ENCODE measurements at regions not wholly inside any gene's neighbourhood (a gene's known extent, or its start where the extent isn't known, plus 50 kb on each side); places are given as distances from the start of the nearest gene placed in this dataset.
"Not testable (repeated sequence)": the region's sequence is repeated elsewhere in the genome, so short reads cannot be mapped to it uniquely, and the experiment has no call there.

DNA sequence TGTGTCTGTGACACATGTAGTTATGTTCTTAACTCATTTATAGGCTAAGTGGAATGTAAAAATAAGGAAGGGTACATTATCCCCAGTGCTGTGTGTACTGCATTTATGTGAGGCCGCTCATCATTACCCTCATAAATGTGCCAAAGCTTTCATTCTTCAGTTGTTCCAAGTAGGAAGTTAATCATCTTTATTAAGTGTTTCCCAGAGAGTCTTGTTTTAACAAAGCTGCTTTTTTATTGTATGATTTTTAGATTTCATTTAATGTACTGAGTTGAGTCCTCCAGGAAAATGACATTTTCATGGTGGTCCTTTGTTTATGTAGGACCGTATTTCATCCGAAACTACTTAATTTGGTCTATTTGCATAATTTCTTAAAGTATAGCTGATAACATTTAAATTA lies 379.8 kb downstream of the DLEU7 start:
- H3K27me3 ChIP-seq (ENCODE audit: insufficient read depth, low read length): no peaks in the 10 kb centered on the region
- no peaks in the 10 kb centered on the region for H3K4me1 ChIP-seq (ENCODE audit: insufficient read depth, low read length)
- no peak overlapping the region for H3K27ac ChIP-seq (ENCODE audit: low read depth, low read length)
- 95% methylated on average over 3 of the region's 3 CpGs for WGBS
- H3K4me3 ChIP-seq (ENCODE audit: low read length): no peak overlapping the region
- no peaks in the 10 kb centered on the region for H3K9me3 ChIP-seq (ENCODE audit: insufficient read depth, low read depth, low read length)
- no peak overlapping the region for H3K9ac ChIP-seq (ENCODE audit: low read depth, low read length)
- no peaks in the 10 kb centered on the region for H3K36me3 ChIP-seq (ENCODE audit: insufficient read depth, low read length)

DNA sequence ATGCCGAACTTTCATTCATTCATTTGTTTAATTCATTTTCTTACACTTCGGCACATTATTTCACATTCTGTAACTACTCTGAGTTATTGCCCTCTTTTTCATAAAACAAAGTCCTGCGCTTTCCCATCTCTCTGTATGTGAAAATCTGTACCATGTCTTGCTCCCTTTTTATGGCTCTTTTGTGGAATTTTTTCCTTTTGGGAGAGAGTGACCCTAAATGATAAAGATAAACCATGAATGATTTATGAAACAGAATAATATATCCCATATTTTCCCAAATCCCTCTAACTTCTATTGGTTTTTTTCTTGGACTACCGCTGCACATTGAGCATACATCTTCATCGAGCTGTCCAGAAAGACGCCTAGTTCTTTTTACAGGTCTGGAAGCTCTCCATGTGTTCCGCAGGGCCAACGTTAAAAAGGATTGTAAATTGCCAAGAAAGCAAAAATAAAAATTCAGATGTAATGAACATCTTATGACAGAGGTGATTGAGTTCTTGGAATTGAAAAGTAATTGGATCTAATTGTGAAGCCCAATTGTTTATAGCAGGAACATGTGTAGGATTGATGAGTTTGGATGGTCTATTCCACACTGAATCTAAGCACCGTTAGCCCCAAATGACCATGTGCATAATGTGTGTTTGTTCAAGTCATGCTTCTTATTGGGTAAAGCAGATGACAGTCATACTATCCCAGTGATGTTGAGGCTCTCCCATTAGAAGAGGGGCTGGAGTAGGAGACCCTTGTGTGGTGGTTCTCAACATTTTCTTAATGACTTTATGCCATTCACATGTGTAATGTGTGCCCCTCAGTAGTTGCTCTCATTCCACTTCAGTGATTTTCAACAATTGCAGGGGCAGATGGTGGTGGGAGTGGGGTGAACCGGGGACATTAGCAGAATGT lies 378.9 kb downstream of the DLEU7 start:
- WGBS: 90% methylated on average over 10 of the region's 10 CpGs
- Histone ChIP-seq H3K36me3 (ENCODE audit: insufficient read depth, low read length) (no peaks in the 10 kb centered on the region), H3K9me3 (ENCODE audit: insufficient read depth, low read depth, low read length) (no peaks in the 10 kb centered on the region), H3K27me3 (ENCODE audit: insufficient read depth, low read length) (no peaks in the 10 kb centered on the region), H3K27ac (ENCODE audit: low read depth, low read length) (no peak overlapping the region), H3K4me3 (ENCODE audit: low read length) (no peak overlapping the region), H3K4me1 (ENCODE audit: insufficient read depth, low read length) (no peaks in the 10 kb centered on the region), H3K9ac (ENCODE audit: low read depth, low read length) (no peak overlapping the region)

DNA sequence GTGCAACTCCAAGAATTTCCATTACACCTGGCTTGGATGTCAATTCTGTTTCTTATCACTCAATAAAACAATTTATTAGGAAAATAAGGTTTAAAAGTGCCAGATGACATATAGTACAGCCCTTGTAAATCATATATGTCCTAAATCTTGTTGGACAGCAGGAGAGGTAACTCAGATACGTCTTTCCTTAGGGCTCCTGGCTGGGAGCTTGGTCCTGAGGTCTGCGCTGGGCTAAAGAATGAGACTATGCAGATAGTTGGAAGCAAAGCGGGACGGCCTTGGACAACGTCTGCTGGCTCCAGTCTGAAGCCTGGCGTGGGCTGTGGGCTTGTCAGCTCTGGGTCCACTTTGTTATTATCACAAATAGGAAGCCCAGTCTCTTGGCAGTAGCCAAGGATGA lies 377.0 kb downstream of the DLEU7 start:
- Histone ChIP-seq H3K36me3 (ENCODE audit: insufficient read depth, low read length) (no peaks in the 10 kb centered on the region), H3K9me3 (ENCODE audit: insufficient read depth, low read depth, low read length) (no peaks in the 10 kb centered on the region), H3K27ac (ENCODE audit: low read depth, low read length) (no peak overlapping the region), H3K4me3 (ENCODE audit: low read length) (no peak overlapping the region), H3K9ac (ENCODE audit: low read depth, low read length) (no peak overlapping the region), H3K4me1 (ENCODE audit: insufficient read depth, low read length) (no peaks in the 10 kb centered on the region), H3K27me3 (ENCODE audit: insufficient read depth, low read length) (no peaks in the 10 kb centered on the region)
- 97% methylated on average over 6 of the region's 6 CpGs for WGBS

DNA sequence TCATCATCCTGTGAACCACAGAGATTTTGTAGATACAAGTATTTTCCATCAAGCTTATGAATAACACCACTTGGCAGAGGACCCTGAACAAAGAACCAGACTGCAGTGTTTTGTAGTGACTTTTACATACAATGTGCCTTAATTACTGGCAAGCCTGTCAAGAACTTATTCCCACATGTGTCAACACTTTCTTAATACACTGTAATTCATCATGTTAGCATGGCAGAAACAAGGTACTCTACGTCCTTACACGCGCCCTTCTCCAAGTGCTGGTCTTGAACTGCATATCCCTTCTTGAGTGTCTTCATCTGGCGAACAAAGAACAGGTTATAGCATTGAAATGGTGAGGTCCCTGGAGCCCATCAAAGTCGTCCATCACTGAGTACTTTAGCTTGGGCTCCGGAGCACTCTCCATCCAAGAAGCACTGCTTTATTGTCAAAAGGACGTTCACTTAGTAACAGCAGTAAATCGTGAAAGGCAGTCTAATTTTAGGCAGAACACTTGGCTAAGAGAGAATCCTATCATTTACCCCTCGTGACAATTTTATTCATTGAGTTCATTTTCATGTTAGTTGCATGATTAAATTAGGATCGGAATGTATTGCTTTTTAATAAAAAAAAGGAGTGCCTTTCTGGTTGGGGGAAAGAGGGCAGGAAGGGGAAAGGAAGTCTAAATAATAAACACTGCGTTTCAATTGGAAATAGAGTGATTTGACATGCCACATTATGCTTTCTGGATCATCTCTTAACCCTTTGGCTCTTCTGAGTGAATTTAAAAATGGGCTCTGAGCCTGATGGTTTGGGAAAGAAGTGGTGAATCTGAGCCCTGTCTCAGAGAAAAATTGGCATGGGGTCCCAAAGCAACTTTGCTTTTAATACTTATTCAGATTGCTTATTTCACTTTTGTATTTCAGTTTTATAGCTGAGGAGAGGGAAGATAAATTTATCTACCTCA lies 376.1 kb downstream of the DLEU7 start:
- Histone ChIP-seq H3K9ac (ENCODE audit: low read depth, low read length) (no peak overlapping the region), H3K27me3 (ENCODE audit: insufficient read depth, low read length) (no peaks in the 10 kb centered on the region), H3K4me1 (ENCODE audit: insufficient read depth, low read length) (no peaks in the 10 kb centered on the region), H3K27ac (ENCODE audit: low read depth, low read length) (no peak overlapping the region), H3K36me3 (ENCODE audit: insufficient read depth, low read length) (no peaks in the 10 kb centered on the region), H3K4me3 (ENCODE audit: low read length) (no peak overlapping the region), H3K9me3 (ENCODE audit: insufficient read depth, low read depth, low read length) (no peaks in the 10 kb centered on the region)
- WGBS: 94% methylated on average over 11 of the region's 11 CpGs

DNA sequence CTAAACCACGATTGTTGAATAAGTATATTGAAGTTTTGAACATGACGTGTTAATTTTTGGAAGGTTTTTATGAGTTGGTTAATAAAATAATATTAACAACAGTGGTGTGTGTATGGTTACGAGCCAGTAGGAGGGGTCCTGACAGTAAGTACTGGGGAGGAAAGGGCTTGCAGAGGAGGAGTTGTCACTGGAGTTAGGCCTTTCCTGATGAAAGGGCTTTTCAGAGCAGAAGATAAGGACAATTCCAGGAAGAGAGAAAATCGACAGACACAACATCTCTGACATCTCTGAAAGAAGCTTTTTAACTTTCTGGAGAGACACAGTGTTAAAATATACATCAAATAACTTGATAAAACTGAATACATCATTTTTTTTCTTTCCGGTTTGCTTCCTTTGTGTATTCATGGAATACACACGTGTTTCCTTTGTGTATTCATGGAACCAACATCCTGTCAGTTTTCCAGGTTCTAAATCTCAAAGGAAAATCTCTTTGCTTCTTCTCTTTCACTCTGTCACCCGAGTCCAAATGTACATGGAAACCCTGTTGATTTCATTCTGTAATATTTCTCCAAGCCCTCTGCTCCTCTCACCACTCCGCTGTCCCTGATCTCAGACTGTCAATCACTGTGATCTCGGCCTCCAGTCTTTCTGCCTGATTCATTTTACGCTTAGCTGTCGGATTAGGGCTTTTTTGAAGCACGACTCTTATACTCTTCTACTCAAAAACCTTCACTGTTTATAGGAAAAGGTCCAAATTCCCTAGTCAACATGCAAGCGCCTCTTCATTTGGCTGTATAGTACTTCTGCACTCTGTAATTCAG lies 374.4 kb downstream of the DLEU7 start:
- Histone ChIP-seq H3K4me1 (ENCODE audit: insufficient read depth, low read length) (no peaks in the 10 kb centered on the region), H3K4me3 (ENCODE audit: low read length) (no peak overlapping the region), H3K36me3 (ENCODE audit: insufficient read depth, low read length) (no peaks in the 10 kb centered on the region), H3K9ac (ENCODE audit: low read depth, low read length) (no peak overlapping the region), H3K9me3 (ENCODE audit: insufficient read depth, low read depth, low read length) (no peaks in the 10 kb centered on the region), H3K27me3 (ENCODE audit: insufficient read depth, low read length) (no peaks in the 10 kb centered on the region), H3K27ac (ENCODE audit: low read depth, low read length) (no peak overlapping the region)
- WGBS: 89% methylated on average over 12 of the region's 13 CpGs

DNA sequence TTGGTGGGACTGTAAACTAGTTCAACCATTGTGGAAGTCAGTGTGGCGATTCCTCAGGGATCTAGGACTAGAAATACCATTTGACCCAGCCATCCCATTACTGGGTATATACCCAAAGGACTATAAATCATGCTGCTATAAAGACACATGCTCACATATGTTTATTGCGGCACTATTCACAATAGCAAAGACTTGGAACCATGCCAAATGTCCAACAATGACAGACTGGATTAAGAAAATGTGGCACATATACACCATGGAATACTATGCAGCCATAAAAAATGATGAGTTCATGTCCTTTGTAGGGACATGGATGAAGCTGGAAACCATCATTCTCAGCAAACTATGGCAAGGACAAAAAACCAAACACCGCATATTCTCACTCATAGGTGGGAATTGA lies 370.4 kb downstream of the DLEU7 start:
- not testable (repeated sequence) for H3K27me3 ChIP-seq (ENCODE audit: insufficient read depth, low read length); H3K9ac ChIP-seq (ENCODE audit: low read depth, low read length); H3K4me1 ChIP-seq (ENCODE audit: insufficient read depth, low read length); H3K9me3 ChIP-seq (ENCODE audit: insufficient read depth, low read depth, low read length); H3K27ac ChIP-seq (ENCODE audit: low read depth, low read length); H3K4me3 ChIP-seq (ENCODE audit: low read length); H3K36me3 ChIP-seq (ENCODE audit: insufficient read depth, low read length)
- 67% methylated on average over 1 of the region's 3 CpGs for WGBS

DNA sequence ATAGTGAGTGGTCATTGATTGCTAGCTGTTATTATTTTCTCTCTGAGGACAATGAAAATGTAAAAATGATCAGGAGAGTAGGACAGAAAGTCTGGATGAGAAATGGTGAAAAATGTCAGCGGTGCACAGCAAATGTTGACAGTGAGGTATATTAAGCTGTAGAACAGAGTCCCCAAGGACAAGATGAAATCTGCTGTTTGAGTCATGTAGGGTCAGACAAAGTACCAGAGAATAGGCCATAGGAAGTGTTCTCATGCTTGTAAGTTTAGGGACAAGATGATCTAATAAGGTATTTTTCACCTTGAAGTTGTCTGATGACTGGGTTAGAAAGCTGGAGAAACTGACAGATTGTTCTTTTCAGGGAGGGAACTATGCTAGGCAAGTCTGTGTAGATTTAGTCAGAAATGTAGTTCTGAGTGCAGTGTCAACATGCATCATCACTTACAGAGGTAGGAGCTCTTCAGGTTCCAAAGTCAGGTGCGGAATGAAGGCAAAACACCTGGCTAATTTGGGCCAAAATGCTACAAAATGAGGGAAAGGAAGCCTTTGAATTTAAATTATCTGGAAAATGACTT lies 369.3 kb downstream of the DLEU7 start:
- Histone ChIP-seq H3K4me3 (ENCODE audit: low read length) (no peak overlapping the region), H3K9ac (ENCODE audit: low read depth, low read length) (no peak overlapping the region), H3K4me1 (ENCODE audit: insufficient read depth, low read length) (no peaks in the 10 kb centered on the region), H3K27ac (ENCODE audit: low read depth, low read length) (no peak overlapping the region), H3K9me3 (ENCODE audit: insufficient read depth, low read depth, low read length) (no peaks in the 10 kb centered on the region), H3K27me3 (ENCODE audit: insufficient read depth, low read length) (no peaks in the 10 kb centered on the region), H3K36me3 (ENCODE audit: insufficient read depth, low read length) (no peaks in the 10 kb centered on the region)
- 93% methylated on average over 2 of the region's 2 CpGs for WGBS

DNA sequence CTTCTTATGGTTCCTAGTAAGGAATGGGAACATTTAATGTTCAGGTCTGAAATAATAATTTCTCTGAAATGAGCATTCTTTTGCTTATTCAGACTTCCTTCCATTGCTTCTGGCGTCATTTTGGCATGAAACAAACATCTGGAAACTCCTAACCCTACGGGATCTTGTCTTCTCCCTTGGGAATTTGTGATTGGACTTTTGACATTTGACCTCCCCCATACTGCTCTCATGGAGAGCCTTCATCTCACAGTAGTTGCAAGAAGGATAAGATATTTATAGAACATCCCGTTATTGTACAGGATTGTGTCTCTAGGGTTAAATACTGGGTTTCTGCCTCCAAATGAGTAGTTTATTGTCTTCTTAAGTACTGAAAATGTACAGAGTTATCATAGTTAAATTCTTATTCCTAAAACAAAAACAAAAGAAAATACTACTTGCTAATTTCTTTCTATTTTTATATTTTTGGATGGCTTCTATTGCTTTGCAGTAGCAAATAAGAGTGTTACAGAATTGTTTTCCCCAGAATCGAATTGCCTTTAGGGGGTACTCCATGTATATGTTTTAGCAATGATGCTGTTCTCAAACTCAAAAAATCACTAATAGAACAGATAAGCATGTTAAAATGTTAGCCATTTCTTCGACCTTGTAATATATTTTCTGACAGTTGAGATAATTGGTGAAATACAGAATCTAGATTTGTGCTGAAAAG lies 366.8 kb downstream of the DLEU7 start:
- H3K27ac ChIP-seq (ENCODE audit: low read depth, low read length): no peak overlapping the region
- no peak overlapping the region for H3K9ac ChIP-seq (ENCODE audit: low read depth, low read length)
- H3K27me3 ChIP-seq (ENCODE audit: insufficient read depth, low read length): no peaks in the 10 kb centered on the region
- H3K4me1 ChIP-seq (ENCODE audit: insufficient read depth, low read length): no peaks in the 10 kb centered on the region
- no peak overlapping the region for H3K4me3 ChIP-seq (ENCODE audit: low read length)
- no peaks in the 10 kb centered on the region for H3K9me3 ChIP-seq (ENCODE audit: insufficient read depth, low read depth, low read length)
- no peaks in the 10 kb centered on the region for H3K36me3 ChIP-seq (ENCODE audit: insufficient read depth, low read length)
- 95% methylated on average over 5 of the region's 5 CpGs for WGBS

DNA sequence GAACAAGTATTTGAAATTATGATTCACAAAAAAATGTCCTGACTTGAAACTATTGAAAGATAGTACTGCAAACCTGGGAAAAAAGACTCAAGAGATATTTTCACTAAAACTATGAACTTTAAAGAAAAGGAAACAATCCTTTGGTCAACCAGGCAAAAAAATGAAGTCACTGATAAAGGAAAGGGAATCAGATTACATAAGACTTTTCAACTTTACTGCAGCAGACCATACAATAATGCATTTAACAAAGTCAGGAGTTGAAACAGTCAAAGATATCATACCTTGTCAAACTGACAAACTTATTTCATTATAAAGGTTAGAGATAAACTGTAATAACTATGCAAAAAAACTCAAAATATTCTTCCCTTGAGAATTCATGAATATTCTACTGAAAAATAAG lies 361.6 kb downstream of the DLEU7 start:
- H3K9me3 ChIP-seq (ENCODE audit: insufficient read depth, low read depth, low read length): no peaks in the 10 kb centered on the region

DNA sequence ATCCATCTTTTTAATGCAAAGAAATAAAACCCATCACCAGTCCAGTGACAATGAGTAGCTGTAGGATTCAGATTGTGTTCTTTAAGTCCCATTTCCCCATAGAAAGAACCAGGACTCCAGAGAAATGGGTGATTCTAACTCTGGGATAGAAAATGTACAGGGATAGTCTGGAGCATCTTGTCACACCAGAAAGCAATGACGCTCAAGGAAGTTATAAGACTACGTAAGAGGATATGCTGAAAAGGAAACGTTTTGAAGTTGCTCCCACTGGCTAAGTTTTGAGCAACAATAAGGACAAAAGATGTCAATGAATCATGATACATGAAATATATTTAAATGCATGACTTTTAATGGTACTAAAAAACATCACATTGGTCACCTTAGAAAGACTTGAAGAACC lies 360.1 kb downstream of the DLEU7 start:
- no peaks in the 10 kb centered on the region for H3K9me3 ChIP-seq (ENCODE audit: insufficient read depth, low read depth, low read length)
- whole genome bisulfite sequencing: 85% methylated on average over 3 of the region's 3 CpGs
- no peaks in the 10 kb centered on the region for H3K4me1 ChIP-seq (ENCODE audit: insufficient read depth, low read length)
- H3K27me3 ChIP-seq (ENCODE audit: insufficient read depth, low read length): no peaks in the 10 kb centered on the region
- no peak overlapping the region for H3K4me3 ChIP-seq (ENCODE audit: low read length)
- H3K9ac ChIP-seq (ENCODE audit: low read depth, low read length): no peak overlapping the region
- no peaks in the 10 kb centered on the region for H3K36me3 ChIP-seq (ENCODE audit: insufficient read depth, low read length)
- no peak overlapping the region for H3K27ac ChIP-seq (ENCODE audit: low read depth, low read length)

More for the DNA sequence above, 361.6 kb downstream of the DLEU7 start:
- no peak overlapping the region for H3K27ac ChIP-seq (ENCODE audit: low read depth, low read length)
- H3K36me3 ChIP-seq (ENCODE audit: insufficient read depth, low read length): no peaks in the 10 kb centered on the region
- H3K4me3 ChIP-seq (ENCODE audit: low read length): no peak overlapping the region
- no peaks in the 10 kb centered on the region for H3K4me1 ChIP-seq (ENCODE audit: insufficient read depth, low read length)
- H3K27me3 ChIP-seq (ENCODE audit: insufficient read depth, low read length): no peaks in the 10 kb centered on the region
- no peak overlapping the region for H3K9ac ChIP-seq (ENCODE audit: low read depth, low read length)
